Neuronal stem cell (in vitro differentiated cells): ENCODE measurements at regions not wholly inside any gene's neighbourhood (a gene's known extent, or its start where the extent isn't known, plus 50 kb on each side); places are given as distances from the start of the nearest gene placed in this dataset.

Source experiments
- DNase-seq: peaks from one replicate; pipeline ENCODE4 v3.0.0-alpha.2; 2013; ENCODE audit warnings: low spot score
- H2AFZ ChIP-seq: one replicate; pipeline ENCODE4 v1.6.1; 2013; ENCODE audit warnings: mild to moderate bottlenecking, low read length, inconsistent platforms
- H2AK5ac ChIP-seq: 2 replicates; pipeline ENCODE4 v1.6.1; 2013; ENCODE audit warnings: low read depth, mild to moderate bottlenecking, inconsistent platforms, low read length, moderate library complexity, mixed read lengths
- H2BK120ac ChIP-seq: 2 replicates; pipeline ENCODE4 v1.6.1; 2013; ENCODE audit warnings: low read depth, mild to moderate bottlenecking, inconsistent platforms, low read length, moderate library complexity, mixed read lengths
- H2BK12ac ChIP-seq: one replicate; pipeline ENCODE4 v1.6.1; 2013; ENCODE audit warnings: low read length, inconsistent platforms
- H2BK15ac ChIP-seq: 2 replicates; pipeline ENCODE4 v1.6.1; 2013; ENCODE audit warnings: mild to moderate bottlenecking, low read length, inconsistent platforms, mixed read lengths
- H2BK5ac ChIP-seq: one replicate; pipeline ENCODE4 v1.6.1; 2013; ENCODE audit warnings: inconsistent platforms, mild to moderate bottlenecking, low read length, moderate library complexity
- H3K14ac ChIP-seq: one replicate; pipeline ENCODE4 v1.6.1; 2013; ENCODE audit warnings: low read length, inconsistent platforms
- H3K18ac ChIP-seq: 2 replicates; pipeline ENCODE4 v1.6.1; 2013; ENCODE audit warnings: low read length, inconsistent platforms
- H3K23ac ChIP-seq: 2 replicates; pipeline ENCODE4 v1.6.1; 2013; ENCODE audit warnings: low read depth, mild to moderate bottlenecking, mixed read lengths, low read length, inconsistent platforms; ENCODE audit not compliant: poor library complexity
- H3K27ac ChIP-seq: replicated peaks from 3 replicates; pipeline ENCODE4 v1.5.1; 2013; ENCODE audit warnings: low read length, inconsistent platforms
- H3K27me3 ChIP-seq, 3 experiments: 2 replicates each; pipeline ENCODE4 v1.6.1; 2013; ENCODE audit warnings: low read length in 3 of 3, mild to moderate bottlenecking in 2 of 3, inconsistent platforms in 1 of 3, low read depth in 1 of 3, mixed read lengths in 1 of 3, moderate library complexity in 1 of 3; ENCODE audit not compliant: control insufficient read depth in 3 of 3, insufficient read depth in 3 of 3
- H3K36me3 ChIP-seq, 2 donors: replicated peaks in 1 of 2; 2 replicates each; pipeline ENCODE4 v1.6.1; 2013; ENCODE audit warnings: low read length in 2 of 2; ENCODE audit not compliant: control insufficient read depth in 2 of 2, insufficient read depth in 2 of 2
- H3K4ac ChIP-seq: 2 replicates; pipeline ENCODE4 v1.6.1; 2013; ENCODE audit warnings: inconsistent platforms, mild to moderate bottlenecking, low read length, moderate library complexity
- H3K4me1 ChIP-seq, 2 donors: 1 replicate in 1 of 2; 2 replicates in 1 of 2; pipeline ENCODE4 v1.6.1; 2013; ENCODE audit warnings: low read length in 2 of 2, low read depth in 1 of 2; ENCODE audit not compliant: control insufficient read depth in 2 of 2, insufficient read depth in 1 of 2
- H3K4me2 ChIP-seq: one replicate; pipeline ENCODE4 v1.6.1; 2013; ENCODE audit warnings: mild to moderate bottlenecking, low read length, inconsistent platforms; ENCODE audit not compliant: insufficient read depth, poor library complexity, severe bottlenecking
- H3K4me3 ChIP-seq, 2 donors: 2 replicates each; pipeline ENCODE4 v1.5.1; 2013; ENCODE audit warnings: low read length in 2 of 2, mild to moderate bottlenecking in 2 of 2, inconsistent platforms in 1 of 2, moderate library complexity in 1 of 2
- H3K79me1 ChIP-seq: one replicate; pipeline ENCODE4 v1.6.1; 2013; ENCODE audit warnings: low read depth, mild to moderate bottlenecking, inconsistent platforms, low read length, moderate library complexity
- H3K9ac ChIP-seq: one replicate; pipeline ENCODE4 v1.6.1; 2013; ENCODE audit warnings: mild to moderate bottlenecking, low read depth, low read length, inconsistent platforms; ENCODE audit not compliant: poor library complexity
- H3K9me3 ChIP-seq, 2 donors: replicated peaks in 1 of 2; 2 replicates each; pipeline versions ENCODE3 to v1.6.1; 2013; ENCODE audit warnings: low read length in 2 of 2, mild to moderate bottlenecking in 2 of 2, inconsistent platforms in 1 of 2, low read depth in 1 of 2, mixed read lengths in 1 of 2, moderate library complexity in 1 of 2; ENCODE audit not compliant: control insufficient read depth in 2 of 2, insufficient read depth in 1 of 2
- H4K8ac ChIP-seq: one replicate; pipeline ENCODE4 v1.6.1; 2013; ENCODE audit warnings: low read depth, mild to moderate bottlenecking, inconsistent platforms, low read length, moderate library complexity
- H4K91ac ChIP-seq: one replicate; pipeline ENCODE4 v1.6.1; 2013; ENCODE audit warnings: low read length, low read depth, mild to moderate bottlenecking, inconsistent platforms; ENCODE audit not compliant: poor library complexity
- WGBS, 2 donors: extraction: QIAGEN DNeasy Blood & Tissue Kit; methylation state at CpG; one replicate each; pipeline ENCODE4 v1.1.7; 2013; ENCODE audit warnings: missing lambda C conversion rate in 2 of 2, mixed read lengths in 1 of 2; ENCODE audit not compliant: insufficient read length in 2 of 2, insufficient replicate concordance in 1 of 2; ENCODE audit errors: extremely low coverage in 2 of 2; 5-methylcytosine and 5-hydroxymethylcytosine counted together

DNA sequence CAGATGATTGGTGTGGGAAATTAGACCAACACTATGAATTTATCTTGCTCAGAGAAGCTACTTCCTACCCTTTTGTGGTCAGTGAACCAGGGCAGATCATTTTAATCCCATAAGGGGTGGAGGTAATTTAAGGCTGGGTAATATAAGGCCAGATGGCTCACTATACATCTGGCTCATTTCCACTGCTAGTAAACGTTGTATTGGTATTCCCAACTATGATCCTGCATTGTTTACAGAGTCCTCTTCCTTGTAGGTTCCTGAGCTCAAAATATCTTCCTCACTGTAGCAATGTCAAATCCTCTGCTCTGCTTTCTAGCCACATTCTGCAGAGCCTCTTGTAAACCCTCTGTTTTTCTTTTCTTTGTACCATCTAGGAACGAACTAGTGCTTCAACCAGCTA lies 93.0 kb upstream of the MGAT4C start:
- Histone ChIP-seq H3K79me1 (no peaks in the 10 kb centered on the region), H3K27me3 (no peaks in the 10 kb centered on the region), H2BK15ac (no peak overlapping the region), H2BK120ac (no peak overlapping the region), H3K4me3 (no peak overlapping the region), H3K18ac (no peak overlapping the region), H2BK5ac (no peak overlapping the region), H4K91ac (no peak overlapping the region), H3K23ac (no peak overlapping the region), H3K9ac (no peak overlapping the region), H2AK5ac (no peak overlapping the region), H4K8ac (no peak overlapping the region), H3K27ac (no peak overlapping the region), H3K36me3 (no peaks in the 10 kb centered on the region), H3K4me2 (no peak overlapping the region), H2BK12ac (no peak overlapping the region), H3K9me3 (no peaks in the 10 kb centered on the region), H2AFZ (peak overlapping the region; percentile 54), H3K4ac (no peak overlapping the region), H3K14ac (no peak overlapping the region), H3K4me1 (no peaks in the 10 kb centered on the region)
- whole genome bisulfite sequencing, 2 donors = no CpG with 5 or more reads among the region's 2 CpGs
- DNase-seq = no peak

- H3K18ac ChIP-seq = no peak overlapping the region
- H3K4ac ChIP-seq = no peak overlapping the region
- H2AFZ ChIP-seq = no peak overlapping the region
- no peak overlapping the region for H2BK5ac ChIP-seq
- H3K9me3 ChIP-seq = no peaks in the 10 kb centered on the region
- H3K4me1 ChIP-seq = no peaks in the 10 kb centered on the region
- no peak overlapping the region for H2BK15ac ChIP-seq
- H4K8ac ChIP-seq = no peak overlapping the region
- no peaks in the 10 kb centered on the region for H3K79me1 ChIP-seq
- H2BK120ac ChIP-seq = no peak overlapping the region
- no peaks in the 10 kb centered on the region for H3K36me3 ChIP-seq
- no peak overlapping the region for H2AK5ac ChIP-seq
- no peak overlapping the region for H3K14ac ChIP-seq
- no peak overlapping the region for H3K27ac ChIP-seq
- H4K91ac ChIP-seq = no peak overlapping the region
- H3K4me3 ChIP-seq = no peak overlapping the region
- no peak overlapping the region for H2BK12ac ChIP-seq
- H3K9ac ChIP-seq = no peak overlapping the region
- no peak overlapping the region for H3K23ac ChIP-seq
- H3K27me3 ChIP-seq = no peaks in the 10 kb centered on the region
- H3K4me2 ChIP-seq = no peak overlapping the region
- no CpG with 5 or more reads among the region's 2 CpGs for WGBS, 2 donors
- DNase-seq = no peak
Observed at GRCh38 chr12:86333955-86334522, 77.8 kb upstream of the MGAT4C start.

GRCh38 chr12:86331457-86331856 lies 75.3 kb upstream of the MGAT4C start:
- no CpG with 5 or more reads among the region's 2 CpGs for WGBS, 2 donors
- H4K91ac ChIP-seq = no peak overlapping the region
- no peak overlapping the region for H2BK120ac ChIP-seq
- no peak overlapping the region for H3K23ac ChIP-seq
- H3K4me1 ChIP-seq = no peaks in the 10 kb centered on the region
- no peak overlapping the region for H2AFZ ChIP-seq
- H2BK5ac ChIP-seq = no peak overlapping the region
- no peak overlapping the region for H3K4ac ChIP-seq
- DNase-seq = no peak
- H3K14ac ChIP-seq = no peak overlapping the region
- H2BK12ac ChIP-seq = no peak overlapping the region
- H3K79me1 ChIP-seq = no peaks in the 10 kb centered on the region
- H3K9me3 ChIP-seq = no peaks in the 10 kb centered on the region
- H3K4me2 ChIP-seq = no peak overlapping the region
- no peak overlapping the region for H3K18ac ChIP-seq
- H4K8ac ChIP-seq = no peak overlapping the region
- H3K4me3 ChIP-seq = no peak overlapping the region
- no peak overlapping the region for H3K9ac ChIP-seq
- no peaks in the 10 kb centered on the region for H3K36me3 ChIP-seq
- no peak overlapping the region for H3K27ac ChIP-seq
- no peaks in the 10 kb centered on the region for H3K27me3 ChIP-seq
- H2BK15ac ChIP-seq = no peak overlapping the region
- no peak overlapping the region for H2AK5ac ChIP-seq

GRCh38 chr12:86331012-86331411 lies 74.8 kb upstream of the MGAT4C start:
- Histone ChIP-seq H3K36me3 (no peaks in the 10 kb centered on the region), H3K18ac (no peak overlapping the region), H2BK12ac (no peak overlapping the region), H3K4ac (no peak overlapping the region), H3K27me3 (no peaks in the 10 kb centered on the region), H2BK15ac (no peak overlapping the region), H3K14ac (no peak overlapping the region), H4K8ac (no peak overlapping the region), H3K9ac (no peak overlapping the region), H3K4me2 (no peak overlapping the region), H4K91ac (no peak overlapping the region), H3K27ac (no peak overlapping the region), H2AFZ (peak overlapping the region; percentile 27), H2BK5ac (no peak overlapping the region), H3K4me3 (no peak overlapping the region), H2BK120ac (no peak overlapping the region), H3K9me3 (no peaks in the 10 kb centered on the region), H3K23ac (no peak overlapping the region), H2AK5ac (no peak overlapping the region), H3K4me1 (no peaks in the 10 kb centered on the region), H3K79me1 (no peaks in the 10 kb centered on the region)
- no CpG with 5 or more reads among the region's 4 CpGs for WGBS, 2 donors
- no peak for DNase-seq
